HepG2 (cell line): ENCODE measurements at regions not wholly inside any gene's neighbourhood (a gene's known extent, or its start where the extent isn't known, plus 50 kb on each side); places are given as distances from the start of the nearest gene placed in this dataset.

Experiments
- ATAC-seq: fragments of 200-7000 bp; cut with Tn5 transposase; 3 replicates; pipeline ENCODE4 v1.9.1; 2020; ENCODE audit warnings: mild to moderate bottlenecking, moderate library complexity
- BruUV-seq: library from RNA; stranded (reverse); fragments of 400-500 nt; replicated peaks from 2 replicates; lab custom pipeline; 2021; lab: Mats Ljungman, UMichigan
- CTCF ChIA-PET: fragments of 300-600 bp; formaldehyde crosslinking; extraction: SDS; loops from one replicate; lab custom pipeline; 2021; ENCODE audit warnings: low total read pairs, inconsistent platforms, low intra/inter-chr PET ratio; lab: Yijun Ruan, JAX
- POLR2A ChIA-PET: fragments of 350-600 bp; sonication (Branson Sonifier 250); formaldehyde crosslinking; loops from one replicate; lab custom pipeline; 2020; ENCODE audit warnings: antibody characterized with exemption, inconsistent platforms; lab: Yijun Ruan, JAX
- DNase-seq: peaks from one replicate; pipeline ENCODE4 v3.0.0-alpha.2; 2015; ENCODE audit warnings: low spot score
- FAIRE-seq: peaks from 3 replicates; lab custom pipeline; 2011; peaks lifted over from hg19 to GRCh38; lab: Jason Lieb, UNC
- H2AFZ ChIP-seq: one replicate; pipeline ENCODE4 v1.6.1; 2011; ENCODE audit warnings: low read length, inconsistent platforms
- H3K27ac ChIP-seq: fragments of 300-600 bp; 3 replicates; pipeline ENCODE4 v1.8.0; 2011; ENCODE audit warnings: mixed run types, mild to moderate bottlenecking, mixed read lengths, low read length, inconsistent platforms; ENCODE audit not compliant: insufficient read depth; ENCODE audit errors: extremely low read length
- H3K27me3 ChIP-seq, 2 experiments: fragments of 200-600 bp in 1 of 2; 2 replicates in 1 of 2; 3 replicates in 1 of 2; pipeline versions ENCODE4 v1.6.0 to v1.8.0; 2011; ENCODE audit warnings: low read length in 2 of 2, mild to moderate bottlenecking in 2 of 2, moderate library complexity in 2 of 2, inconsistent platforms in 1 of 2; ENCODE audit not compliant: insufficient read depth in 2 of 2, control insufficient read depth in 1 of 2
- H3K36me3 ChIP-seq, 2 experiments: fragments of 200-600 bp in 1 of 2; replicated peaks in 1 of 2; 2 replicates in 1 of 2; 3 replicates in 1 of 2; pipeline versions ENCODE4 v1.5.1 to v1.8.0; 2011; ENCODE audit warnings: low read length in 2 of 2, inconsistent platforms in 1 of 2; ENCODE audit not compliant: insufficient read depth in 2 of 2, control insufficient read depth in 1 of 2
- H3K4me1 ChIP-seq: 2 replicates; pipeline ENCODE4 v1.5.1; 2012; ENCODE audit warnings: low read length, inconsistent platforms; ENCODE audit not compliant: insufficient read depth
- H3K4me2 ChIP-seq: 2 replicates; pipeline ENCODE4 v1.6.0; 2011; ENCODE audit warnings: low read depth, low read length, inconsistent platforms
- H3K4me3 ChIP-seq, 3 experiments: fragments of 200-600 bp in 1 of 3; sonication (generic), shearing (Covaris generic) in 1 of 3; replicated peaks in 1 of 3; 2 replicates each; pipeline ENCODE4 v1.5.1; 2011 to 2016; ENCODE audit warnings: low read length in 3 of 3, inconsistent platforms in 2 of 3, low read depth in 2 of 3, mild to moderate bottlenecking in 2 of 3, control low read depth in 1 of 3, mixed read lengths in 1 of 3; ENCODE audit not compliant: insufficient read depth in 1 of 3
- H3K79me2 ChIP-seq: one replicate; pipeline ENCODE4 v1.6.1; 2011; ENCODE audit warnings: low read length, inconsistent platforms; ENCODE audit not compliant: insufficient read depth
- H3K9ac ChIP-seq: 2 replicates; pipeline ENCODE4 v1.6.0; 2011; ENCODE audit warnings: mild to moderate bottlenecking, low read depth, low read length, inconsistent platforms; ENCODE audit not compliant: insufficient read depth
- H3K9me3 ChIP-seq: 2 replicates; pipeline ENCODE4 v1.5.1; 2012; ENCODE audit warnings: mild to moderate bottlenecking, low read length
- H4K20me1 ChIP-seq: 2 replicates; pipeline ENCODE4 v1.6.0; 2011; ENCODE audit warnings: inconsistent platforms, mild to moderate bottlenecking, low read length, moderate library complexity; ENCODE audit not compliant: insufficient read depth
- GLI4 ChIP-seq: sonication (generic); formaldehyde crosslinking; IDR thresholded peaks from 2 replicates; pipeline ENCODE4 v1.5.1; 2020; ENCODE audit warnings: missing genetic modification reagents, mild to moderate bottlenecking, moderate library complexity, borderline replicate concordance
- KLF16 ChIP-seq, 2 experiments: sonication (generic) in 1 of 2; formaldehyde crosslinking in 1 of 2; IDR thresholded peaks; 2 replicates each; pipeline versions ENCODE4 v1.6.1 to v1.8.0; 2016 to 2023; ENCODE audit warnings: missing genetic modification reagents in 2 of 2, missing compliant biosample characterization in 1 of 2
- KLF6 ChIP-seq: IDR thresholded peaks from 2 replicates; pipeline ENCODE4 v1.8.0; 2016; ENCODE audit warnings: missing biosample characterization, missing genetic modification reagents
- NFYC ChIP-seq: IDR thresholded peaks from 2 replicates; pipeline ENCODE4 v1.6.1; 2016; ENCODE audit warnings: missing genetic modification reagents, missing compliant biosample characterization
- PTBP1 ChIP-seq: fragments of 200-400 bp; formaldehyde crosslinking; IDR thresholded peaks from 2 replicates; pipeline ENCODE4 v1.6.1; 2018; ENCODE audit warnings: low read length, low read depth; ENCODE audit not compliant: poor library complexity, severe bottlenecking
- ZNF24 ChIP-seq: fragments of 450-650 bp; IDR thresholded peaks from 2 replicates; pipeline ENCODE4 v1.6.1; 2017; ENCODE audit warnings: antibody characterized with exemption, mild to moderate bottlenecking
- ZNF468 ChIP-seq: sonication (generic); formaldehyde crosslinking; IDR thresholded peaks from 2 replicates; pipeline ENCODE4 v1.8.0; 2022; ENCODE audit warnings: mild to moderate bottlenecking, moderate library complexity, missing genetic modification reagents
- WGBS: methylation state at CpG from one replicate; pipeline ENCODE4 v1.1.6; 2017; ENCODE audit warnings: low lambda C conversion rate; 5-methylcytosine and 5-hydroxymethylcytosine counted together
- in situ Hi-C: cut with HindIII; loops from 2 replicates; pipeline ENCODE4 v1.10.0; 2017; ENCODE audit warnings: low pct_unique_long_range_greater_than_20kb; ENCODE audit not compliant: extremely low pct_ligation_motif_present
- intact Hi-C: fragments of 100-400 bp; cut with micrococcal nuclease; formaldehyde crosslinking; loops from one replicate; pipeline ENCODE4 v1.10.0; 2022; ENCODE audit not compliant: unreplicated experiment
- TF ChIP-seq, protein P1 (sequence below): sonication (generic); formaldehyde crosslinking; IDR thresholded peaks from 2 replicates; pipeline ENCODE4 v1.5.1; 2020; ENCODE audit warnings: mild to moderate bottlenecking, missing genetic modification reagents, borderline replicate concordance

GRCh38 chr11:128311742-128312719 is 275.3 kb downstream of the ETS1 start:
- no peak for FAIRE-seq
- peaks cover 1 to 10% of the 10 kb centered on the region in 2 experiments; a peak in 2 of 5 replicates for H3K27me3 ChIP-seq
- 10% methylated on average over 3 of the region's 3 CpGs for WGBS
- H2AFZ ChIP-seq = no peak overlapping the region
- POLR2A ChIA-PET = no interaction called here
- no peak overlapping the region for H3K27ac ChIP-seq
- peaks cover 9% of the 10 kb centered on the region; the same call in 1 of the 2 replicates for H3K9me3 ChIP-seq
- H3K9ac ChIP-seq = no peak overlapping the region
- no peaks in the 10 kb centered on the region for H3K79me2 ChIP-seq
- in situ Hi-C loops = no loop called here
- H3K36me3 ChIP-seq = no peaks in the 10 kb centered on the region
- no peak overlapping the region for H3K4me3 ChIP-seq
- intact Hi-C loops = no loop called here
- H4K20me1 ChIP-seq = no peaks in the 10 kb centered on the region
- no peak for ATAC-seq
- no peak for TF ChIP-seq KLF6
- no peak for TF ChIP-seq KLF16 (CRISPR knock-in tag; IDR thresholded peaks at IDR 0.05)
- no peak for TF ChIP-seq PTBP1
- no peak for TF ChIP-seq GLI4
- no TSS peak for BruUV-seq
- H3K4me1 ChIP-seq = no peaks in the 10 kb centered on the region
- DNase-seq = no peak
- CTCF ChIA-PET = no interaction called here
- no peak overlapping the region for H3K4me2 ChIP-seq

DNA sequence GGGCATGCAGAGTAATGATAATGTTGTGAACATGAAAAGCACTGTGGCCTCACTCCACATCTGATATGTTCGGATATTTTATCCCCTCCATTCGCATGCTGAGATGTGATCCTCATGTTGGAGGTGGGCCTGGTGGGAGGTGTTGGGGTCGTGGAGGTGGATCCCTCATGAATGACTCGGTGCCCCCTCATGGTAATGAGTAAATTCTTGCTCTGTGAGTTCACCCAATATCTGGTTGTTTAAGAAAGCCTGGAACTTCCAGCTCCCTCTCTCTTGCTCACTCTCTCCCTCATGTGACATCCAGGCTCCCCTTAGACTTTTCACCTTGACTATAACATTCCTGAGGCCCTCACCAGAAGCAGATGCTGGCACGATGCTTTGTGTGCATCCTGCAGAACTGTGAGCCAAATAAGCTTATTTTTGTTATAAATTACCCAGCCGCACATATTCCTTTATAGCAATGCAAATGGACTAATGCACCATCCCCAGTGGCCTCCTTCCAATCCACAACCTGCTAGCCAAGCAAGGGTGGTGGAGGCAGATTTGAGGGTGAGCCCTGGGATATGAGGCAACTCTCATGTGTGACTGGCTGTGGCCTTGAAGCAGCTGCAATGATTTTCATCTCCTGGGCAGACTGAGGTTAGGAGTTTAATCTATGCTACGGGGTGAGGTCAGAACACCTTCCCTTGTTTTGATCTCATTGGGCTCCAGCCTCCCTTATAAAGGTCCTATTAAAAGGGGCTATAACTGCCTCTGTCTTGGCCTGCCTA is 276.5 kb downstream of the ETS1 start:
- ChIA-PET POLR2A (no interaction called here), CTCF (no interaction called here)
- Histone ChIP-seq H3K9ac (no peak overlapping the region), H3K36me3 (no peaks in the 10 kb centered on the region), H3K4me1 (no peaks in the 10 kb centered on the region), H3K27me3 (peaks cover 1 to 10% of the 10 kb centered on the region in 2 experiments; a peak in 2 of 5 replicates), H2AFZ (no peak overlapping the region), H3K27ac (no peak overlapping the region), H3K9me3 (peaks cover 9% of the 10 kb centered on the region; the same call in 1 of the 2 replicates), H3K4me3 (no peak overlapping the region), H4K20me1 (no peaks in the 10 kb centered on the region), H3K4me2 (no peak overlapping the region), H3K79me2 (no peaks in the 10 kb centered on the region)
- DNase-seq (no peak), FAIRE-seq (no peak), ATAC-seq (no peak)
- in situ Hi-C loops = no loop called here
- 6% methylated on average over 6 of the region's 7 CpGs for whole genome bisulfite sequencing
- no TSS peak for BruUV-seq
- intact Hi-C loops = no loop called here
- TF ChIP-seq NFYC (CRISPR knock-in tag) (no peak), ZNF468 (no peak), ZNF24 (no peak)
- TF ChIP-seq, protein P1, sequence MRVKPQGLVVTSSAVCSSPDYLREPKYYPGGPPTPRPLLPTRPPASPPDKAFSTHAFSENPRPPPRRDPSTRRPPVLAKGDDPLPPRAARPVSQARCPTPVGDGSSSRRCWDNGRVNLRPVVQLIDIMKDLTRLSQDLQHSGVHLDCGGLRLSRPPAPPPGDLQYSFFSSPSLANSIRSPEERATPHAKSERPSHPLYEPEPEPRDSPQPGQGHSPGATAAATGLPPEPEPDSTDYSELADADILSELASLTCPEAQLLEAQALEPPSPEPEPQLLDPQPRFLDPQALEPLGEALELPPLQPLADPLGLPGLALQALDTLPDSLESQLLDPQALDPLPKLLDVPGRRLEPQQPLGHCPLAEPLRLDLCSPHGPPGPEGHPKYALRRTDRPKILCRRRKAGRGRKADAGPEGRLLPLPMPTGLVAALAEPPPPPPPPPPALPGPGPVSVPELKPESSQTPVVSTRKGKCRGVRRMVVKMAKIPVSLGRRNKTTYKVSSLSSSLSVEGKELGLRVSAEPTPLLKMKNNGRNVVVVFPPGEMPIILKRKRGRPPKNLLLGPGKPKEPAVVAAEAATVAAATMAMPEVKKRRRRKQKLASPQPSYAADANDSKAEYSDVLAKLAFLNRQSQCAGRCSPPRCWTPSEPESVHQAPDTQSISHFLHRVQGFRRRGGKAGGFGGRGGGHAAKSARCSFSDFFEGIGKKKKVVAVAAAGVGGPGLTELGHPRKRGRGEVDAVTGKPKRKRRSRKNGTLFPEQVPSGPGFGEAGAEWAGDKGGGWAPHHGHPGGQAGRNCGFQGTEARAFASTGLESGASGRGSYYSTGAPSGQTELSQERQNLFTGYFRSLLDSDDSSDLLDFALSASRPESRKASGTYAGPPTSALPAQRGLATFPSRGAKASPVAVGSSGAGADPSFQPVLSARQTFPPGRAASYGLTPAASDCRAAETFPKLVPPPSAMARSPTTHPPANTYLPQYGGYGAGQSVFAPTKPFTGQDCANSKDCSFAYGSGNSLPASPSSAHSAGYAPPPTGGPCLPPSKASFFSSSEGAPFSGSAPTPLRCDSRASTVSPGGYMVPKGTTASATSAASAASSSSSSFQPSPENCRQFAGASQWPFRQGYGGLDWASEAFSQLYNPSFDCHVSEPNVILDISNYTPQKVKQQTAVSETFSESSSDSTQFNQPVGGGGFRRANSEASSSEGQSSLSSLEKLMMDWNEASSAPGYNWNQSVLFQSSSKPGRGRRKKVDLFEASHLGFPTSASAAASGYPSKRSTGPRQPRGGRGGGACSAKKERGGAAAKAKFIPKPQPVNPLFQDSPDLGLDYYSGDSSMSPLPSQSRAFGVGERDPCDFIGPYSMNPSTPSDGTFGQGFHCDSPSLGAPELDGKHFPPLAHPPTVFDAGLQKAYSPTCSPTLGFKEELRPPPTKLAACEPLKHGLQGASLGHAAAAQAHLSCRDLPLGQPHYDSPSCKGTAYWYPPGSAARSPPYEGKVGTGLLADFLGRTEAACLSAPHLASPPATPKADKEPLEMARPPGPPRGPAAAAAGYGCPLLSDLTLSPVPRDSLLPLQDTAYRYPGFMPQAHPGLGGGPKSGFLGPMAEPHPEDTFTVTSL (CRISPR knock-in tag) = no peak
